SJCRH30 (cell line): ENCODE measurements at regions not wholly inside any gene's neighbourhood (a gene's known extent, or its start where the extent isn't known, plus 50 kb on each side); places are given as distances from the start of the nearest gene placed in this dataset.

Source experiments
- DNase-seq, 2 experiments: peaks; one replicate each; pipeline ENCODE4 v3.0.0-alpha.2; 2015 to 2020
- H3K27ac ChIP-seq: fragments of 250-450 bp; sonication (Bioruptor Pico); 2 replicates; pipeline ENCODE4 v1.5.1; 2020; ENCODE audit warnings: mild to moderate bottlenecking, moderate library complexity
- H3K27me3 ChIP-seq: fragments of 250-450 bp; sonication (Bioruptor Pico); 2 replicates; pipeline ENCODE4 v1.5.1; 2020; ENCODE audit warnings: mild to moderate bottlenecking, moderate library complexity
- H3K36me3 ChIP-seq: fragments of 250-450 bp; sonication (Bioruptor Pico); 2 replicates; pipeline ENCODE4 v1.5.1; 2020; ENCODE audit warnings: mild to moderate bottlenecking, moderate library complexity
- H3K4me1 ChIP-seq: fragments of 250-450 bp; sonication (Bioruptor Pico); 2 replicates; pipeline ENCODE4 v1.5.1; 2020; ENCODE audit warnings: mild to moderate bottlenecking, moderate library complexity
- H3K4me3 ChIP-seq: fragments of 250-450 bp; sonication (Bioruptor Pico); 2 replicates; pipeline ENCODE4 v1.5.1; 2020; ENCODE audit warnings: mild to moderate bottlenecking, moderate library complexity
- H3K9me3 ChIP-seq: fragments of 250-450 bp; sonication (Bioruptor Pico); replicated peaks from 2 replicates; pipeline ENCODE4 v1.5.1; 2020; ENCODE audit warnings: mild to moderate bottlenecking, moderate library complexity

GRCh38 chr12:115659422-115659821 is 618.1 kb downstream of the MED13L start:
- Histone ChIP-seq H3K27me3 (no peaks in the 10 kb centered on the region), H3K9me3 (no peaks in the 10 kb centered on the region), H3K4me3 (no peak overlapping the region), H3K27ac (no peak overlapping the region), H3K4me1 (no peaks in the 10 kb centered on the region), H3K36me3 (no peaks in the 10 kb centered on the region)
- DNase-seq: no peak

GRCh38 chr12:115657081-115658013 is 620.1 kb downstream of the MED13L start:
- H3K27ac ChIP-seq: no peak overlapping the region
- H3K4me1 ChIP-seq: no peaks in the 10 kb centered on the region
- H3K27me3 ChIP-seq: no peaks in the 10 kb centered on the region
- no peaks in the 10 kb centered on the region for H3K36me3 ChIP-seq
- no peaks in the 10 kb centered on the region for H3K9me3 ChIP-seq
- DNase-seq: no peak
- H3K4me3 ChIP-seq: no peak overlapping the region

- Histone ChIP-seq H3K27me3 (no peaks in the 10 kb centered on the region), H3K27ac (no peak overlapping the region), H3K4me3 (no peak overlapping the region), H3K4me1 (no peaks in the 10 kb centered on the region), H3K36me3 (no peaks in the 10 kb centered on the region), H3K9me3 (no peaks in the 10 kb centered on the region)
- no peak for DNase-seq
Measured at GRCh38 chr12:115650026-115650425, 627.5 kb downstream of the MED13L start.

GRCh38 chr12:115648463-115648862 is 629.0 kb downstream of the MED13L start:
- no peaks in the 10 kb centered on the region for H3K36me3 ChIP-seq
- no peak overlapping the region for H3K27ac ChIP-seq
- DNase-seq: no peak

GRCh38 chr12:115646210-115646609 is 631.3 kb downstream of the MED13L start:
- no peak for DNase-seq
- Histone ChIP-seq H3K4me1 (no peaks in the 10 kb centered on the region), H3K36me3 (no peaks in the 10 kb centered on the region), H3K9me3 (no peaks in the 10 kb centered on the region), H3K27ac (no peak overlapping the region), H3K27me3 (no peaks in the 10 kb centered on the region), H3K4me3 (no peak overlapping the region)

More at GRCh38 chr12:115648463-115648862, 629.0 kb downstream of the MED13L start:
- H3K9me3 ChIP-seq: no peaks in the 10 kb centered on the region
- H3K27me3 ChIP-seq: no peaks in the 10 kb centered on the region
- H3K4me3 ChIP-seq: no peak overlapping the region
- H3K4me1 ChIP-seq: no peaks in the 10 kb centered on the region

GRCh38 chr12:115640929-115641328 is 636.6 kb downstream of the MED13L start:
- DNase-seq: no peak
- H3K4me1 ChIP-seq: no peaks in the 10 kb centered on the region
- H3K27me3 ChIP-seq: peaks cover 3% of the 10 kb centered on the region; the same call in 1 of the 2 replicates
- no peaks in the 10 kb centered on the region for H3K9me3 ChIP-seq
- H3K4me3 ChIP-seq: no peak overlapping the region
- H3K36me3 ChIP-seq: no peaks in the 10 kb centered on the region
- H3K27ac ChIP-seq: no peak overlapping the region

- H3K9me3 ChIP-seq: no peaks in the 10 kb centered on the region
- no peak overlapping the region for H3K27ac ChIP-seq
- no peaks in the 10 kb centered on the region for H3K36me3 ChIP-seq
- no peaks in the 10 kb centered on the region for H3K4me1 ChIP-seq
- no peak for DNase-seq
- H3K4me3 ChIP-seq: no peak overlapping the region
- peaks cover 3% of the 10 kb centered on the region; the same call in 1 of the 2 replicates for H3K27me3 ChIP-seq
Measured at GRCh38 chr12:115639648-115640012, 637.9 kb downstream of the MED13L start.

GRCh38 chr12:115638733-115639647 is 638.5 kb downstream of the MED13L start:
- DNase-seq: no peak
- no peak overlapping the region for H3K4me3 ChIP-seq
- no peaks in the 10 kb centered on the region for H3K4me1 ChIP-seq
- no peaks in the 10 kb centered on the region for H3K36me3 ChIP-seq
- H3K9me3 ChIP-seq: no peaks in the 10 kb centered on the region
- no peak overlapping the region for H3K27ac ChIP-seq
- H3K27me3 ChIP-seq: peaks cover 3% of the 10 kb centered on the region; the same call in 1 of the 2 replicates

GRCh38 chr12:115636546-115636945 is 640.9 kb downstream of the MED13L start:
- Histone ChIP-seq H3K27me3 (peaks cover 3% of the 10 kb centered on the region; the same call in 1 of the 2 replicates), H3K4me1 (no peaks in the 10 kb centered on the region), H3K4me3 (no peak overlapping the region), H3K36me3 (no peaks in the 10 kb centered on the region), H3K27ac (no peak overlapping the region), H3K9me3 (no peaks in the 10 kb centered on the region)
- DNase-seq: no peak

GRCh38 chr12:115632308-115632707 is 645.2 kb downstream of the MED13L start:
- no peak for DNase-seq
- Histone ChIP-seq H3K27ac (no peak overlapping the region), H3K9me3 (no peaks in the 10 kb centered on the region), H3K4me3 (no peak overlapping the region), H3K4me1 (no peaks in the 10 kb centered on the region), H3K36me3 (no peaks in the 10 kb centered on the region), H3K27me3 (no peaks in the 10 kb centered on the region)

- Histone ChIP-seq H3K27ac (no peak overlapping the region), H3K27me3 (no peaks in the 10 kb centered on the region), H3K9me3 (no peaks in the 10 kb centered on the region), H3K4me3 (no peak overlapping the region), H3K36me3 (no peaks in the 10 kb centered on the region), H3K4me1 (no peaks in the 10 kb centered on the region)
- DNase-seq: no peak
Measured at GRCh38 chr12:115630136-115630535, 647.4 kb downstream of the MED13L start.

GRCh38 chr12:115626210-115626609 is 651.3 kb downstream of the MED13L start:
- no peaks in the 10 kb centered on the region for H3K36me3 ChIP-seq
- H3K9me3 ChIP-seq: no peaks in the 10 kb centered on the region
- no peaks in the 10 kb centered on the region for H3K4me1 ChIP-seq
- H3K27ac ChIP-seq: no peak overlapping the region
- H3K27me3 ChIP-seq: no peaks in the 10 kb centered on the region
- no peak for DNase-seq
- no peak overlapping the region for H3K4me3 ChIP-seq

GRCh38 chr12:115623764-115624334 is 653.6 kb downstream of the MED13L start:
- no peaks in the 10 kb centered on the region for H3K4me1 ChIP-seq
- no peaks in the 10 kb centered on the region for H3K36me3 ChIP-seq
- H3K27me3 ChIP-seq: no peaks in the 10 kb centered on the region
- no peak overlapping the region for H3K27ac ChIP-seq
- no peaks in the 10 kb centered on the region for H3K9me3 ChIP-seq
- H3K4me3 ChIP-seq: no peak overlapping the region
- DNase-seq: no peak

GRCh38 chr12:115623275-115623674 is 654.2 kb downstream of the MED13L start:
- no peak overlapping the region for H3K4me3 ChIP-seq
- no peaks in the 10 kb centered on the region for H3K9me3 ChIP-seq
- no peak overlapping the region for H3K27ac ChIP-seq
- no peaks in the 10 kb centered on the region for H3K36me3 ChIP-seq
- no peak for DNase-seq
- no peaks in the 10 kb centered on the region for H3K4me1 ChIP-seq
- no peaks in the 10 kb centered on the region for H3K27me3 ChIP-seq

GRCh38 chr12:115620816-115621215 is 656.7 kb downstream of the MED13L start:
- H3K27ac ChIP-seq: no peak overlapping the region
- H3K9me3 ChIP-seq: no peaks in the 10 kb centered on the region
- no peaks in the 10 kb centered on the region for H3K4me1 ChIP-seq
- DNase-seq: no peak
- no peaks in the 10 kb centered on the region for H3K27me3 ChIP-seq
- H3K4me3 ChIP-seq: no peak overlapping the region
- H3K36me3 ChIP-seq: no peaks in the 10 kb centered on the region
